Keratinocyte (primary cell): ENCODE measurements at regions not wholly inside any gene's neighbourhood (a gene's known extent, or its start where the extent isn't known, plus 50 kb on each side); places are given as distances from the start of the nearest gene placed in this dataset.
"Not testable (repeated sequence)": the region's sequence is repeated elsewhere in the genome, so short reads cannot be mapped to it uniquely, and the experiment has no call there.

Experiments used
- DNase-seq: peaks from one replicate; pipeline ENCODE4 v3.0.0-alpha.2; 2011; ENCODE audit warnings: low read depth, missing footprints, low spot score
- FAIRE-seq: peaks from 2 replicates; lab custom pipeline; 2011; peaks lifted over from hg19 to GRCh38; lab: Jason Lieb, UNC
- H2AFZ ChIP-seq: 2 replicates; pipeline ENCODE4 v1.6.0; 2012; ENCODE audit warnings: low read length, control low read depth, inconsistent platforms; ENCODE audit not compliant: control insufficient read depth
- H3K27ac ChIP-seq: 2 replicates; pipeline ENCODE4 v1.5.1; 2011; ENCODE audit warnings: low read length; ENCODE audit not compliant: control insufficient read depth, insufficient read depth
- H3K27me3 ChIP-seq: 3 replicates; pipeline ENCODE4 v1.6.0; 2011; ENCODE audit warnings: low read length; ENCODE audit not compliant: control insufficient read depth, insufficient read depth; ENCODE audit errors: extremely low read depth
- H3K36me3 ChIP-seq, 2 experiments: 2 replicates in 1 of 2; 3 replicates in 1 of 2; pipeline ENCODE4 v1.5.1; 2011; ENCODE audit warnings: low read length in 2 of 2, mild to moderate bottlenecking in 1 of 2; ENCODE audit not compliant: control insufficient read depth in 2 of 2, insufficient read depth in 2 of 2; ENCODE audit errors: extremely low read depth in 1 of 2
- H3K4me1 ChIP-seq: 3 replicates; pipeline ENCODE4 v1.5.1; 2011; ENCODE audit warnings: low read length; ENCODE audit not compliant: control insufficient read depth, insufficient read depth; ENCODE audit errors: extremely low read depth
- H3K4me2 ChIP-seq: 3 replicates; pipeline ENCODE4 v1.6.0; 2011; ENCODE audit warnings: low read depth, low read length; ENCODE audit not compliant: control insufficient read depth, insufficient read depth; ENCODE audit errors: extremely low read depth
- H3K4me3 ChIP-seq, 3 experiments: fragments of 200-600 bp in 1 of 3; sonication (generic) in 1 of 3; 2 replicates in 2 of 3; 3 replicates in 1 of 3; pipeline ENCODE4 v1.5.1; 2011 to 2016; ENCODE audit warnings: low read length in 3 of 3, mild to moderate bottlenecking in 3 of 3, control low read depth in 2 of 3, inconsistent platforms in 1 of 3, low read depth in 1 of 3, mixed read lengths in 1 of 3, mixed run types in 1 of 3, moderate library complexity in 1 of 3; ENCODE audit not compliant: control insufficient read depth in 2 of 3, insufficient read depth in 2 of 3; ENCODE audit errors: extremely low read depth in 1 of 3
- H3K79me2 ChIP-seq: 2 replicates; pipeline ENCODE4 v1.6.0; 2012; ENCODE audit warnings: low read length; ENCODE audit not compliant: control insufficient read depth, insufficient read depth
- H3K9ac ChIP-seq: 3 replicates; pipeline ENCODE4 v1.6.0; 2011; ENCODE audit warnings: low read length; ENCODE audit not compliant: control insufficient read depth, insufficient read depth; ENCODE audit errors: extremely low read depth
- H3K9me1 ChIP-seq: 3 replicates; pipeline ENCODE4 v1.6.0; 2011; ENCODE audit warnings: low read length; ENCODE audit not compliant: control insufficient read depth, insufficient read depth; ENCODE audit errors: extremely low read depth
- H3K9me3 ChIP-seq: 2 replicates; pipeline ENCODE4 v1.5.1; 2012; ENCODE audit warnings: low read depth, low read length; ENCODE audit not compliant: control insufficient read depth
- H4K20me1 ChIP-seq: 3 replicates; pipeline ENCODE4 v1.6.0; 2011; ENCODE audit warnings: low read length; ENCODE audit not compliant: control insufficient read depth, insufficient read depth; ENCODE audit errors: extremely low read depth
- EZH2 ChIP-seq: IDR thresholded peaks from one replicate; pipeline ENCODE4 v1.6.1; 2012; ENCODE audit warnings: inconsistent platforms, mild to moderate bottlenecking, low read length, moderate library complexity
- dilution Hi-C: fragments of 300-500 bp; cut with MboI; formaldehyde crosslinking; loops from one replicate; pipeline ENCODE4 v1.7.0; 2020; ENCODE audit warnings: low sequenced_read_pairs; ENCODE audit not compliant: extremely low pct_ligation_motif_present
- TF ChIP-seq, protein P1 (sequence below), 3 experiments: IDR thresholded peaks in 1 of 3; conservative IDR thresholded peaks in 1 of 3; optimal IDR thresholded peaks in 1 of 3; 2 replicates in 2 of 3; 3 replicates in 1 of 3; pipeline versions ENCODE3 to v1.5.1; 2011; ENCODE audit warnings: low read length in 3 of 3, mild to moderate bottlenecking in 3 of 3, moderate library complexity in 2 of 3, control low read depth in 1 of 3, inconsistent platforms in 1 of 3; ENCODE audit not compliant: insufficient read depth in 2 of 3; ENCODE audit errors: extremely low read depth in 1 of 3

DNA sequence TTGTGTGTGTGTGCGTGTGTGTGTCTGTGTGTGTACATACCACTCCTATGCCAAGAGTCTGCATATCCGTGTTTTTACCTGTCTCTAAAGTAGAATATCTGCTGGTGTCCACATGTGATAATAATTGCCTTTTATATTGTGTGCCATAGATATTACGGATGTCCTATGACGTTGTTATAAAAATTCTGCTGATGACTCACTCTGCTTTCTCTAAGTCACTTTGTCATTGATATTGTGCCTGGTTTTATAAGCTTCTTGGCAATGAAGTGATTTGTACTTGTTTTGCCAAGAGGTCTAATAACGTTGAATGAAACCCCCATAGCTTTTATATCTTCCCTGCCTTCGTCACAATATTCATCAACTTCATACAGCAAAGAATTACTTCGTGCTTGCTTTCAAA, 102.6 kb upstream of the C1GALT1C1 start:
- H3K9me1 ChIP-seq, result no peaks in the 10 kb centered on the region
- no peaks in the 10 kb centered on the region for H4K20me1 ChIP-seq
- no peaks in the 10 kb centered on the region for H3K36me3 ChIP-seq
- dilution Hi-C loops, result no loop called here
- no peaks in the 10 kb centered on the region for H3K27me3 ChIP-seq
- no peak overlapping the region for H2AFZ ChIP-seq
- H3K4me1 ChIP-seq, result peaks cover 5% of the 10 kb centered on the region
- FAIRE-seq (no peak), DNase-seq (no peak)
- no peaks in the 10 kb centered on the region for H3K9me3 ChIP-seq
- no peak overlapping the region for H3K4me3 ChIP-seq
- H3K27ac ChIP-seq, result no peak overlapping the region
- H3K79me2 ChIP-seq, result no peaks in the 10 kb centered on the region
- TF ChIP-seq, protein P1, sequence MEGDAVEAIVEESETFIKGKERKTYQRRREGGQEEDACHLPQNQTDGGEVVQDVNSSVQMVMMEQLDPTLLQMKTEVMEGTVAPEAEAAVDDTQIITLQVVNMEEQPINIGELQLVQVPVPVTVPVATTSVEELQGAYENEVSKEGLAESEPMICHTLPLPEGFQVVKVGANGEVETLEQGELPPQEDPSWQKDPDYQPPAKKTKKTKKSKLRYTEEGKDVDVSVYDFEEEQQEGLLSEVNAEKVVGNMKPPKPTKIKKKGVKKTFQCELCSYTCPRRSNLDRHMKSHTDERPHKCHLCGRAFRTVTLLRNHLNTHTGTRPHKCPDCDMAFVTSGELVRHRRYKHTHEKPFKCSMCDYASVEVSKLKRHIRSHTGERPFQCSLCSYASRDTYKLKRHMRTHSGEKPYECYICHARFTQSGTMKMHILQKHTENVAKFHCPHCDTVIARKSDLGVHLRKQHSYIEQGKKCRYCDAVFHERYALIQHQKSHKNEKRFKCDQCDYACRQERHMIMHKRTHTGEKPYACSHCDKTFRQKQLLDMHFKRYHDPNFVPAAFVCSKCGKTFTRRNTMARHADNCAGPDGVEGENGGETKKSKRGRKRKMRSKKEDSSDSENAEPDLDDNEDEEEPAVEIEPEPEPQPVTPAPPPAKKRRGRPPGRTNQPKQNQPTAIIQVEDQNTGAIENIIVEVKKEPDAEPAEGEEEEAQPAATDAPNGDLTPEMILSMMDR (optimal IDR thresholded peaks at IDR 0.05 in 1 of 3, IDR thresholded peaks at IDR 0.05 in 1 of 3, conservative IDR thresholded peaks at IDR 0.05 in 1 of 3; ENCODE audit: extremely low read depth in 1 of 3, insufficient read depth in 2 of 3, low read length in 3 of 3), result no peak
- TF ChIP-seq EZH2, result no peak
- no peak overlapping the region for H3K4me2 ChIP-seq
- H3K9ac ChIP-seq, result no peak overlapping the region

DNA sequence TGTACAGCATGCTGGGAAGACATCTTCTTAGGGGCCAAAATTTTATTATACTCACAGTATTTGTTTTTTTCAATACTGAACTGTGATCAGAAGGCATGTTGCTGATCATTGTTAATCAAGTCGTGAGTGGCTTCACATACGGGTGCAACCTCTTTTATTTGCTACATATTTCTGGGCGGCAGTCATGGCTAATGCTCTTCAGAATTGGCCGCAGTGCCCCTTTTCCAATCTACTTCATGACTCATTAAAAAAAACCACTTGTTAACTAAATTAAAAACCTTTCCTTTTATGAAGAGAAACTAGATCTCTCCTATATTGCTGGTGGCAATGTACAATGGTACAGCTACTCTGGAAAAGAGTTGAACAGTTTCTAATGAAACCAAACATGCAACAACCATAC, 101.5 kb upstream of the C1GALT1C1 start:
- Histone ChIP-seq H3K27ac (no peak overlapping the region), H3K36me3 (no peaks in the 10 kb centered on the region), H3K4me1 (no peaks in the 10 kb centered on the region), H3K9ac (no peak overlapping the region), H2AFZ (no peak overlapping the region), H3K4me2 (no peak overlapping the region), H4K20me1 (no peaks in the 10 kb centered on the region), H3K9me3 (no peaks in the 10 kb centered on the region), H3K79me2 (no peaks in the 10 kb centered on the region), H3K4me3 (no peak overlapping the region), H3K9me1 (no peaks in the 10 kb centered on the region), H3K27me3 (no peaks in the 10 kb centered on the region)
- no peak for TF ChIP-seq EZH2
- TF ChIP-seq, protein P1 (optimal IDR thresholded peaks at IDR 0.05 in 1 of 3, IDR thresholded peaks at IDR 0.05 in 1 of 3, conservative IDR thresholded peaks at IDR 0.05 in 1 of 3; ENCODE audit: extremely low read depth in 1 of 3, insufficient read depth in 2 of 3, low read length in 3 of 3), result no peak
- DNase-seq (no peak), FAIRE-seq (no peak)
- dilution Hi-C loops, result no loop called here

DNA sequence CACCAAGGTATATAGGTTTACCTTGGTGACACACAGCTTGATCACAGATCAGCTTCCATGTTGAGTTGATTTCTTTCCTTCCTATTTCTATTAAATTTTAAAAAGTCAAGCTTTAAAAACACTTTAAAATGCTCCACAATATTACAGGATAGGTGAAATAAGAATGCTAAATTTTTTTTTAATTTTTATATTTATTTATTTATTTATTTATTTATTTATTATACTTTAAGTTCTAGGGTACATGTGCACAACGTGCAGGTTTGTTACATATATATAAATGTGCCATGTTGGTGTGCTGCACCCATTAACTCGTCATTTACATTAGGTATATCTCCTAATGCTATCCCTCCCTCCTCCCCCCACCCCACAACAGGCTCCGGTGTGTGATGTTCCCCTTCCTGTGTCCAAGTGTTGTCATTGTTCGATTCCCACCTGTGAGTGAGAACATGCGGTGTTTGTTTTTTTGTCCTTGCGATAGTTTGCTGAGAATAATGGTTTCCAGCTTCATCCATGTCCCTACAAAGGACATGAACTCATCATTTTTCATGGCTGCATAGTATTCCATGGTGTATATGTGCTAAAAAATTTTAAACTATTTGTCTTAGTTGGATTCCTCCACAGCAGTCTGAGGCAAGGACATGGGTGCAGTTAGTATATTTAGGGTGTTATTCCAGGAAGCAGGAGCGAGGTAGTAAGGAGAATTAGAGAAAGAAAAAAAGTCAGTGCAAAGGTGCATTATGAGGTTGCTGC, 99.8 kb upstream of the C1GALT1C1 start:
- H3K79me2 ChIP-seq, H3K9me3 ChIP-seq, H3K4me3 ChIP-seq, H2AFZ ChIP-seq, H3K9me1 ChIP-seq, H3K27me3 ChIP-seq, H3K4me2 ChIP-seq, DNase-seq, H4K20me1 ChIP-seq, dilution Hi-C loops, FAIRE-seq, H3K27ac ChIP-seq, H3K9ac ChIP-seq, H3K36me3 ChIP-seq, H3K4me1 ChIP-seq: not testable (repeated sequence)
